Stimulated activated CD4-positive, alpha-beta T cell treated with anti-CD3 and anti-CD28 coated beads, Interleukin-1b, Interleukin-23, amount 100 ng/mL, for 48 hours (primary cell): ENCODE measurements at regions not wholly inside any gene's neighbourhood (a gene's known extent, or its start where the extent isn't known, plus 50 kb on each side); places are given as distances from the start of the nearest gene placed in this dataset.

Source experiments
- DNase-seq: peaks from one replicate; pipeline ENCODE4 v3.0.0-alpha.2; 2020

GRCh38 chr15:47352217-47352616, 365.1 kb upstream of the SEMA6D start:
- no peak for DNase-seq

DNA sequence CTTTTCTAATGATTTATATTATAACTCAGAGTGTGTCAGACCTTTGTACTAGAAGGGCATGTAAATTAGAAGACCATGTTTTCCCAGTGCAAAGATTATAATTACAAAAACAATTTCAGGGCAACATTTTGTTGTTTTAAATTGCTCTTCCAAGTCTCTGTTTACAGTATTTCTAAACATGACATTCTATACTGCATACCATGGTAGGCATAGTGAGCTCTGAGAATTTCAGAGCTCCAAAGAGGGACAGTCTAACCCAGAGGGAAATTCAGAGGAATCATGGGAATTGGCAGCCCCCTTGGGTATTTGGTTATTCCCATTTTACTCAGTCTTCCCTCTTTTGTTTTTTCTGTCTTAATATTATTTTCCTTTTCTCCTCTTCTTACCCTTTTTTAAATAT, 361.5 kb upstream of the SEMA6D start:
- DNase-seq, result no peak

DNA sequence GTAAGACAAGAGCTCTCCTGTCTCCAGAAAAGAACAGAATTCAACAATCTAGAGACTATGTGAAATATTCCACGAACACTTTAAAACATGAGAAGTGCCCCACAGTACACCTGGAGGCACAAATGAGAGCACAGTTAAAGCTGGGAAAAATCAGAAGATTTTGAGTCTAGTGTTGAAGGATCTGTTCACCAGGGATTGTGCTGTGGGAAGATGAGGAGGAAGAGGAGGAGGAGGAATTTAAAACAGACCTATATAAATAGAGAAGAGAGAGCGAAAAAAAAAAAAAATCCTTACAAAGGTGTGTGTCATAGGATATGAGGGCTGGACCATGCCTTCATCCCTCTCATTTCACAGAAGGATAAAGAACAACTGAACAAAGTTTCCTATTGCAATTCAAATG, 361.0 kb upstream of the SEMA6D start:
- DNase-seq, result no peak

- no peak for DNase-seq
Measured at GRCh38 chr15:47358876-47359275, 358.4 kb upstream of the SEMA6D start.

GRCh38 chr15:47360305-47360704, 357.0 kb upstream of the SEMA6D start:
- DNase-seq, result no peak

DNA sequence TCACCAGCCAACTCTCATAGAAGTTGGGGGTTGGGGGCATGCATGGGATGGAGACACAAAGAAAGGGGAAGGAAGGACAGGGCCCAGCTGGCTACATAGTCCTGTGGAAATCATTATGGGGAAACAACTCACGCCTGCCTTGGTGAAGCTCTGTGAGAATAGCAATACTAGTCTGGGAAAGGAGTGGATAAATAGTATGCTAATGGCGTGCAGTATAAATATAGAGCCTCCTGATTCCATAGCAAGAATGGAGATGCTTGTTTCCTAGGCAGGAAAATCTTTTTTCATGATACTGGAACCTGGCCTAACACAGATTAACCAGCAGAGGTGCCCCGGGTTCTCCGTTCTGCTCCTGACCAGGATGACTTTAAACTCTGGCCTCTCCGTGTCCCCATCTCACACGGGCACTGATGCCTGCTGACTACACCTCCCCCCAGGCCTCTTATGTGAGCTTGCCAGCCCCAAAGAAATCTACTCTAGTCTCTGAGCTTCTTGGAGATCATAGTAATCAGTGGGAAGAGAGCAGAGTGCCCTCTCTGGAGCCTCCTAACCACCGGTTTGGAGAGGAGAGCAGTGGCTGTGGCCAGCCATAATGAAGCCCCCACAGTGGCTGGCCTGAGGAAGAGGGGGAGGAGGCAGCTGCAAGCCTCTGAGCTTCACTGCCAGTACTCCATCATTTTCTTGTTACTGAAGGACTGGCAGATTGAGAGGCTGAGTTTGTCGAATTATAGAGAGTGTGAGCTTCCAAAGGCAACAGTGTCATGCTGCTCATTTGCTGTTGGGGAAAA, 355.0 kb upstream of the SEMA6D start:
- DNase-seq, result no peak

- no peak for DNase-seq
Measured at GRCh38 chr15:47363653-47364052, 353.7 kb upstream of the SEMA6D start.

- DNase-seq, result no peak
Measured at GRCh38 chr15:47364230-47365141, 352.8 kb upstream of the SEMA6D start.

GRCh38 chr15:47366884-47367283, 350.4 kb upstream of the SEMA6D start:
- no peak for DNase-seq

DNA sequence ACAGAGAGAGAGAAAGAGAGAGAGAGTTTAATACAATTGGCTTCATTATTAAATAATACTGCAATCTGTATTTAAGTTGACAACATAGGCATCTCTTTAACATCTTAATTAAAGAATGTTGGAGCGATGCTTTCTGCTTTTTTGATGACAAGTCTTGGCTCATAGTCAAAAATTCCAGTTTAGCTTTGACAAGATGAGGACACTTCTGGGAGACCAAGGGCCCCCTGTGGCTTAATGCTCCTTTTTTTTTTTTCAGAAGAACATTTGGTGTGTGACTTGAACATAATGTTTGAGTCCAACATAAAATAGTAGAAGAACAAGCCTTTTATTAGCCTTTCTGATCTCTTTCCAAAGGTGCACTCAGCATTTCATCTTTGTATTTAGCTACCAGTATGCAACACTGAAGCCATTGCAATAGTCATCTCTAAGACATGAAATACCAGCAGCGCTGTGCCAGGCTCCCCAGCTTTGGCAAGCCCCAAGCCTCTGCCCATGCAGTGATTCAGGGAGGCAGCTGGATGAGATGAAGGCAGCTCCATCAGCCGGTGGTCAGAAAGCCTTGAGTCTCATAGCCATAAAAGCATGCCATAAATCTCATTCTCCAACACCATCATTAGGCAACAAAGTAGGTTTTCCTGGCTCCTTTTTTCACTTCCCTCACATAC, 349.4 kb upstream of the SEMA6D start:
- no peak for DNase-seq

DNA sequence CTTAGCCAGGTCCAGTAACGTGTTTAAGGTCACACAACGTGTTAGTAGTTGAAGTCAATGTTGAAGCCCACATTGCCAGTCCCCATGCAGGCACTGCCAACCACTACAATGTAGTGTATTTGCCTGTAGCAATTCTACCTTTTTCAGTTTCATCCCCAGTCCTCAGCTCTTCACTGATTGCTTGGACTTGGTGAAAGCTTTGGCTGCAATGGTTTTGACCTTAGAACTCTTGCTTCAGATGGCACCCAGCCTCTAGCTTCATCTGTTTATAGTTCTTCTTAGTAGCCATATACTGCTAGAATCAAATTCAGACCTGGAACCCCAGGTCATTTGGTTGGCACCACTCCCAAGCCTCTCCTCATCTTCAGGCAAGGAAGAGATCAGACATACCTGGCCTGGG, 345.4 kb upstream of the SEMA6D start:
- DNase-seq, result no peak

DNA sequence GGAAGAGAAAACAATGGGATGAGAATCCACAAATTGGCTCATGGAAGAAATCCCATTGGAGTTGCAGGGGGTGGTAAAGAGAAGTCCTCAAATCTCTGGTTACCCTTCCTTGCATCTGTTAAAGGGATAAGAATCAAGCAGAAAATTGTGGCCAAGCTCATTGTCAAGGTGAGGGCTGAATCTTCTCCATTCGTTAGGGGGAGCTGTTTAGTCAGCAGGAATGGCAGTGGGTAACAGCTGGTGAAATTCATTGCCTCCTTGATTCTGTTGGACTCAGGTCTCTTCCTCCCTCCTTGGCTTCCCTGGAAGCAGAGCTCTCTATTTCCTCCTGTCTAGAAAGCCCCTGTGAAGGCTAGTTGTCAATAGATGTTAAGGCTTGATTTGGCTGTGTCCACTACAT, 343.1 kb upstream of the SEMA6D start:
- no peak for DNase-seq

DNA sequence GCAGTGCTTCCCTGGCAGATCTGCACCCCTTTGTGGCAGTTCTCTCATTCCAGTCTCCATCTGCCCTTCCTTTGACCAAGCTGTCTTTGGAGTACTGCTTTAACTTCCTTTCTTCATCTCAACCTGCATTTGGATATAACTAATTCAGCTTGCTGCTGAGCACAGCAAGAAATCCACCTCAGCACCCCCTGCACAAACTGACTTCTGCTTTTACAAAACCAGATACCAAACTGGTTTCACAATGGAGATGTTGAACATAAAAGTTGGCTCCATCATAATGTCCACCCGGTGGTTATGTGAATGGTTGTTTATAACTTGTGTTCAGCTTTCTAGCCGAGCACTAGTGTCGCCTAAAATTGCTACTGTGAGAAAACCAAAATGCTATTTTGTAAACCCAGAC, 341.1 kb upstream of the SEMA6D start:
- DNase-seq, result no peak

- no peak for DNase-seq
Measured at GRCh38 chr15:47377465-47377864, 339.8 kb upstream of the SEMA6D start.

- no peak for DNase-seq
Measured at GRCh38 chr15:47378527-47378926, 338.8 kb upstream of the SEMA6D start.

GRCh38 chr15:47383102-47383501, 334.2 kb upstream of the SEMA6D start:
- no peak for DNase-seq

- no peak for DNase-seq
Measured at GRCh38 chr15:47383801-47384200, 333.5 kb upstream of the SEMA6D start.

DNA sequence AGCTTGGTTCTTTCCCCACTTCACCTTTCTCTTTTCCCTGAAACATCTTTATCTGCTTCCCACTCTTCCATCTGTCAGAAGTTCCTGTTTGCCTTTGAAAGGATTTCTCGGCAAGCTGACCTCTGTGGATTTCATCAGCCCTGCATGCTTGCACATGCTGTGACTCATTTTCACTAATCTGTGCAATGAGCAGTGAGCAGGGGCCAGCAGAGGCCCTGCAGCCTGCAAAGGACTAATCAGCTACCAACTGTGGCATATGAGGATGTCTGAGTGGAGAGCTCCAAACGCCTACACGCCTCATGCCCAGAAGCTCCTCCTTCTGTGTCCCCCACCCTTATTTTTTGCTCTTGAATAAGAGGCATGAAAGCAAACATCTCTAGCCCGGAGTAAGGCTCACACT, 333.0 kb upstream of the SEMA6D start:
- no peak for DNase-seq

DNA sequence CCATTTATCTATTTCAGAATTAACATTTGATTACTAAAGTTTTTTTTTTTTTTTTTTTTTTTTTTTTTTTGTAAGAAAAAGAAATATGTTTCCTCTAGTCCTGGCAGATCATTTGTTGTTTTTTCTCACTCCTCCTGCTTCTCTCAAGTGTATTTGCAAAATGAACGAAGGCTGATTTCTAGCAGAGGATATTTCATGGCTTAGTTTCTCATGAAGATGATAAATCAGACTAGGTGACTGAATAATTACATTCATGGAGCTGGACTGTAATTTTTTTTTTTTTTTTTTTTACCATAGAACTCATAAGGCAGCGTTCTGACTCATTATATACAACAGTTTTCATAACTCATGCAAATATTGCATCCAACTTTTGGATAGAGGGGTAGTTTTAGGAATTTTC, 332.5 kb upstream of the SEMA6D start:
- DNase-seq, result no peak

GRCh38 chr15:47386459-47386858, 330.8 kb upstream of the SEMA6D start:
- DNase-seq, result no peak

- DNase-seq, result no peak
Measured at GRCh38 chr15:47388299-47388698, 329.0 kb upstream of the SEMA6D start.

DNA sequence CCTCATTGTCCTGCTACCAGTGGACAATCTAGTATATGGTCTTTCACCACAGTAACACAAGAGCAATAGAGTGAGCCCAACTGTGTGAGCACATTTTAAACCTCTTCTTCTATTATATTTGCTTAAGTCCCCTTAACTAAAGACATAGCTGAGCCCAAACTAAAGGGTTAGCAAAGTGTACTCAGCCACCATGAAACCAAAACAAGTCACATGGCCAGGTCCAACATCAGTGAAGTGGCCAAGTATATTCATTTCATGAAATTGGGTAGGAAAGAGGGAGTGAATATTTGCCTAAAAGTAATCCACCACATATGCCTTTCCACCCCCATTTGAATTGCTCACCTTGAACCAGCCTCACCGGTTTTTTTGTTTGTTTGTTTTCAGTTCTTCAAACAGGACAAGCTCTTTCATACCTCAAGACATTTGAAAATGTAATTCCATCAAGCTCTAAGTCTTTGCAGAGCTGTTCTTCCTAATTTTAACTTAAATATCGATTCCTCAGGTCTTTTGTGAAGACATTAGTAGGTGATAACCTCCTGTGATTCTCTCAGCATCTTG, 327.0 kb upstream of the SEMA6D start:
- DNase-seq, result no peak

DNA sequence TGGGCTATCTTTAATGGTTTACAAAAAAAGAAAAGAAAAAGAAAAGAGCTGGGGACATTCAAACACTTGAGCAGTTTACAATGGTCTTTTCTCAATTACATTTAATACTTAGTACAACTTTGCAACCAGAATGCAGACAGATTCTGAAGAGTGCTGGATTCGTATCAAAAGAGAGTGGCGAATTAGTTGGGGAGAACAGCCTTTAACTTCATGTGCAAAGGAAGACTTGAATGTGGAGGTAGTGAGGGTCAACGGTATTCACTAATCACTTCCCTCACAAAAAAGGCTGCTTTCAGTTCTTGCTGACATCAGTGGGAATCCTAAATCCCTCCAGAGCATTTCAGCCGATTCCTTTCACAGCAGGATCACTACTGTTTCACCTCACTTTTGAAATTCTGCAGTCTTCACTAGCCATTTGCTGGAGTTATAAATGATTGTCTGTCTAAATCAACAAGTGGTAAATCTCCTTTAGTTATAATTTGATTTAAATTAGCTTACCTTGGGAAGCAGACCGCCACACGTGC, 323.0 kb upstream of the SEMA6D start:
- no peak for DNase-seq
